HCT116 (cell line): ENCODE measurements at regions not wholly inside any gene's neighbourhood (a gene's known extent, or its start where the extent isn't known, plus 50 kb on each side); places are given as distances from the start of the nearest gene placed in this dataset.

ENCODE experiments used
- EZH2 ChIP-seq: fragments of 200-600 bp; sonication (generic); IDR thresholded peaks from 2 replicates; pipeline ENCODE4 v1.6.1; 2017; ENCODE audit warnings: antibody characterized with exemption, mixed run types
- ZNF274 ChIP-seq: fragments of 200-500 bp; sonication (Bioruptor generic); IDR thresholded peaks from 2 replicates; pipeline ENCODE4 v1.6.1; 2014; ENCODE audit warnings: mild to moderate bottlenecking, low read depth, low read length, inconsistent platforms

DNA sequence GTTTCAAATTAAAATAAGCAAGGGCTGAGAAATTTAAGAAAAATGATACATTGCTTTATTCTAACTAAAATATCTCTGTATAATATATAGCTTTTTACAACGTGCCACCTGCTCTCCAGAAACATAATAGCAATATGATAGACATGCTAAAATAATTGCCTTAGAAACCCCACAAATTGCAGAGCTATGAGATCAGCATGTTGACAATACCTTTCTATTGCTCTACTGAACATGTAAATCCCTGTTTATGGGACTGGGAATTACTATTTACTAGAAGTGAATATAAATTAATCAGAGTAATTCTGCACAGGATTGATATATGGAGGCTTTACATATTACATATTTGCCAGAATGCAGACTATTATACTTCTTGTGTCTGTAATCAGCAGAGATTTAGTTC lies 1831.1 kb upstream of the IGFBP7 start:
- no peak for TF ChIP-seq ZNF274
- no peak for TF ChIP-seq EZH2
